Left ventricle myocardium inferior (tissue), 1 donor: ENCODE measurements at regions not wholly inside any gene's neighbourhood (a gene's known extent, or its start where the extent isn't known, plus 50 kb on each side); places are given as distances from the start of the nearest gene placed in this dataset.

Experiments used
- DNase-seq: peaks from one replicate; pipeline ENCODE4 v3.0.0-alpha.2; 2020
- H3K27ac ChIP-seq: fragments of 200-600 bp; replicated peaks from 2 replicates; pipeline ENCODE4 v1.8.0; 2021
- H3K27me3 ChIP-seq: fragments of 200-600 bp; 2 replicates; pipeline ENCODE4 v1.8.0; 2021; ENCODE audit warnings: low read depth
- H3K36me3 ChIP-seq: fragments of 200-600 bp; 2 replicates; pipeline ENCODE4 v1.8.0; 2021
- H3K4me1 ChIP-seq: fragments of 200-600 bp; 2 replicates; pipeline ENCODE4 v1.8.0; 2021
- H3K4me3 ChIP-seq: fragments of 200-600 bp; 2 replicates; pipeline ENCODE4 v1.8.0; 2021; ENCODE audit warnings: mild to moderate bottlenecking, moderate library complexity
- H3K9me3 ChIP-seq: fragments of 200-600 bp; replicated peaks from 2 replicates; pipeline ENCODE4 v1.8.0; 2021
- CTCF ChIP-seq: fragments of 200-600 bp; IDR thresholded peaks from 2 replicates; pipeline ENCODE4 v1.8.0; 2021; ENCODE audit warnings: antibody characterized with exemption, mild to moderate bottlenecking, borderline replicate concordance
- intact Hi-C: fragments of 100-400 bp; cut with micrococcal nuclease; formaldehyde crosslinking; loops from one replicate; pipeline ENCODE4 v1.11.0; 2022
- donor health status: DM: no; HTN: yes; CAD: no; lungs with severe emphysema.

DNA sequence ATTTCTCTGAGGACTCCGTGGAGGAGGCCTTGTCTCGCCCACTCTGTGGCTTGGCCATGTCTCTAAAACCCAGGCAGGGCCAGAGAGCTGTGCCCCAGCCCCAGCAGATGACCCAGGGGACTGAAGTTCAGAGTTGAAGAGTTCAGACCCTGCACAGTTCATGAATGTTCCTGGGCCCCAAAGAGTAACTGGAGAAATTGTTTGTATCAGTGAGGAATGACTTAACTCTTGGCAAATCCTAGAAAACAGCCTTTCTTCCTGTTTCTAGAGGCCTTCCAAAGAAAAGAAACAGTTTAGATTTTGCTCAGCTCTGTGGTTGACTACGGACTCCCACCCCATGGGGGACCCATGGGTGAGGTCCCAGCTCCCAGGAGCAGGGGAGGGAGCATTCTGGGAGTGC is 62.1 kb upstream of the EYA2 start:
- no peak for DNase-seq
- peaks cover 63% of the 10 kb centered on the region for H3K27me3 ChIP-seq
- no peak for TF ChIP-seq CTCF
- no peak overlapping the region for H3K4me3 ChIP-seq
- H3K9me3 ChIP-seq = peaks cover 8% of the 10 kb centered on the region
- no peaks in the 10 kb centered on the region for H3K36me3 ChIP-seq
- H3K4me1 ChIP-seq = no peaks in the 10 kb centered on the region
- no peak overlapping the region for H3K27ac ChIP-seq
- intact Hi-C loops = no loop called here

DNA sequence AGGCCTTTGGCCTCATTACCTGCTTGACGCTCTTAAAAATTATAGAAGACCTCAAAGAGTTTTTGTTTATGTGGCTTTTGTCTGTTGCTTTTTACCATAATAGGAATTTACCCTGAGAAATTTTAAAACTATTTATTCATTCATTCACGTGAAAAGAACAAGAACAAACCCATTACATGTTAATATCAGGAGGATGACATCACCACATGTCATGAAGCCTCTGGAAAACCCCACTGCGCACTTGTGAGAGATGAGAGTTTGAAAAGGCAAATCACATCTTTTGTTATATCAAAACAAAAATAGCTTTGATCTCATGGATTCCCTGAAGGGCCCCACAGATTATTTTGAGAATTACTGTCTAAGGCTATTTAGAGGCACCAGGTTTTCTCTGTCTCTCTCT is 61.3 kb upstream of the EYA2 start:
- Histone ChIP-seq H3K36me3 (no peaks in the 10 kb centered on the region), H3K9me3 (peaks cover 8% of the 10 kb centered on the region), H3K4me1 (no peaks in the 10 kb centered on the region), H3K27ac (no peak overlapping the region), H3K27me3 (peaks cover 64% of the 10 kb centered on the region), H3K4me3 (no peak overlapping the region)
- no peak for TF ChIP-seq CTCF
- intact Hi-C loops = no loop called here
- DNase-seq = no peak

- Histone ChIP-seq H3K9me3 (peaks cover 8% of the 10 kb centered on the region), H3K27me3 (peaks cover 71% of the 10 kb centered on the region), H3K27ac (no peak overlapping the region), H3K4me3 (no peak overlapping the region), H3K36me3 (no peaks in the 10 kb centered on the region), H3K4me1 (no peaks in the 10 kb centered on the region)
- no peak for DNase-seq
- no peak for TF ChIP-seq CTCF
- intact Hi-C loops = no loop called here
Measured at GRCh38 chr20:46835418-46835817, 59.2 kb upstream of the EYA2 start.

GRCh38 chr20:46837083-46837482 is 57.6 kb upstream of the EYA2 start:
- intact Hi-C loops = no loop called here
- Histone ChIP-seq H3K36me3 (no peaks in the 10 kb centered on the region), H3K27me3 (peaks cover 84% of the 10 kb centered on the region), H3K4me3 (no peak overlapping the region), H3K9me3 (peaks cover 1% of the 10 kb centered on the region), H3K27ac (no peak overlapping the region), H3K4me1 (no peaks in the 10 kb centered on the region)
- TF ChIP-seq CTCF = no peak
- DNase-seq = no peak

DNA sequence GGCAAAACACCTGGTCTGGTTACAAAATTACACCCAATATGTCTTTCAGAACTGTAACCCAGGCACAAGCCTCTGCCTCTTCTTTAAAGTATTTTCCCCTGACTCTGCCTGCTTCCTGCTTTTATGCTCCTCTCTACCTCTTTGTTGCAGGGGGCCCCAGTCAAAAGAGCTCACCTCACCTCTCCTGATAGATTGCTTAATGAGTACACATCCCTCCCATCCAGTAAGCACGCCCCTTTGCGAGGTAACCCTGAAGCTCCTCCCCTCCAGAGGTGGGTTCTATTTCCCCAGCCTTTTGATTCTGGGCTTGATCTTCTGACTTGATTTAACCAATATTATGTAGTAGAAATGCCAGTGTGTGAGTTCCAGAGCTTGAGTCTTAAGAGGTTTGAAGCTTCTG is 56.6 kb upstream of the EYA2 start:
- H3K9me3 ChIP-seq = no peaks in the 10 kb centered on the region
- no peak overlapping the region for H3K27ac ChIP-seq
- peaks cover 77% of the 10 kb centered on the region for H3K27me3 ChIP-seq
- DNase-seq = no peak
- no peak for TF ChIP-seq CTCF
- intact Hi-C loops = no loop called here
- no peaks in the 10 kb centered on the region for H3K36me3 ChIP-seq
- no peak overlapping the region for H3K4me3 ChIP-seq
- H3K4me1 ChIP-seq = no peaks in the 10 kb centered on the region
